ENCODE measurements at regions not wholly inside any gene's neighbourhood (a gene's known extent, or its start where the extent isn't known, plus 50 kb on each side); places are given as distances from the start of the nearest gene placed in this dataset.

- H3K9me3 ChIP-seq (ENCODE audit: control insufficient read depth, insufficient read depth, low read length): no peaks in the 10 kb centered on the region
- 0 out of 2 replicates have a peak, but pooled peaks cover 4% of the 10 kb centered on the region for H3K27me3 ChIP-seq (ENCODE audit: control insufficient read depth, low read length)
Measured at GRCh38 chr7:132063800-132064199, 507.4 kb upstream of the PODXL start.

GRCh38 chr7:132061937-132062336 is 505.5 kb upstream of the PODXL start:
- Histone ChIP-seq H3K4me2 (ENCODE audit: low read length) (no peak overlapping the region), H3K9me3 (ENCODE audit: control insufficient read depth, insufficient read depth, low read length) (no peaks in the 10 kb centered on the region), H4K20me1 (ENCODE audit: control insufficient read depth, insufficient read depth, low read depth, low read length) (no peaks in the 10 kb centered on the region), H3K27ac (ENCODE audit: low read depth, low read length) (no peak overlapping the region), H3K9me2 (replicated peaks; ENCODE audit: control insufficient read depth, low read length) (no peaks in the 10 kb centered on the region), H3K4me1 (ENCODE audit: control insufficient read depth, low read length) (no peaks in the 10 kb centered on the region), H3K4me3 (ENCODE audit: low read length) (no peak overlapping the region), H3K36me3 (ENCODE audit: control insufficient read depth, low read length) (no peaks in the 10 kb centered on the region), H3K27me3 (ENCODE audit: control insufficient read depth, low read length) (0 out of 2 replicates have a peak, but pooled peaks cover 4% of the 10 kb centered on the region), H3K79me2 (ENCODE audit: control insufficient read depth, low read length) (no peaks in the 10 kb centered on the region), H3F3A (ENCODE audit: control insufficient read depth, insufficient read depth) (no peaks in the 10 kb centered on the region)
- TF ChIP-seq, protein P1, sequence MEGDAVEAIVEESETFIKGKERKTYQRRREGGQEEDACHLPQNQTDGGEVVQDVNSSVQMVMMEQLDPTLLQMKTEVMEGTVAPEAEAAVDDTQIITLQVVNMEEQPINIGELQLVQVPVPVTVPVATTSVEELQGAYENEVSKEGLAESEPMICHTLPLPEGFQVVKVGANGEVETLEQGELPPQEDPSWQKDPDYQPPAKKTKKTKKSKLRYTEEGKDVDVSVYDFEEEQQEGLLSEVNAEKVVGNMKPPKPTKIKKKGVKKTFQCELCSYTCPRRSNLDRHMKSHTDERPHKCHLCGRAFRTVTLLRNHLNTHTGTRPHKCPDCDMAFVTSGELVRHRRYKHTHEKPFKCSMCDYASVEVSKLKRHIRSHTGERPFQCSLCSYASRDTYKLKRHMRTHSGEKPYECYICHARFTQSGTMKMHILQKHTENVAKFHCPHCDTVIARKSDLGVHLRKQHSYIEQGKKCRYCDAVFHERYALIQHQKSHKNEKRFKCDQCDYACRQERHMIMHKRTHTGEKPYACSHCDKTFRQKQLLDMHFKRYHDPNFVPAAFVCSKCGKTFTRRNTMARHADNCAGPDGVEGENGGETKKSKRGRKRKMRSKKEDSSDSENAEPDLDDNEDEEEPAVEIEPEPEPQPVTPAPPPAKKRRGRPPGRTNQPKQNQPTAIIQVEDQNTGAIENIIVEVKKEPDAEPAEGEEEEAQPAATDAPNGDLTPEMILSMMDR (IDR thresholded peaks at IDR 0.05; ENCODE audit: low read depth, low read length, poor library complexity, severe bottlenecking): no peak
- no peak for TF ChIP-seq EZH2phosphoT487 (IDR thresholded peaks at IDR 0.05; ENCODE audit: borderline replicate concordance, low read length)

More at GRCh38 chr7:132063800-132064199, 507.4 kb upstream of the PODXL start:
- no peaks in the 10 kb centered on the region for H3K36me3 ChIP-seq (ENCODE audit: control insufficient read depth, low read length)
- no peaks in the 10 kb centered on the region for H3K79me2 ChIP-seq (ENCODE audit: control insufficient read depth, low read length)
- no peak overlapping the region for H3K4me3 ChIP-seq (ENCODE audit: low read length)
- H3F3A ChIP-seq (ENCODE audit: control insufficient read depth, insufficient read depth): no peaks in the 10 kb centered on the region
- H4K20me1 ChIP-seq (ENCODE audit: control insufficient read depth, insufficient read depth, low read depth, low read length): no peaks in the 10 kb centered on the region
- TF ChIP-seq, protein P1 (IDR thresholded peaks at IDR 0.05; ENCODE audit: low read depth, low read length, poor library complexity, severe bottlenecking): no peak
- no peak for TF ChIP-seq EZH2phosphoT487 (IDR thresholded peaks at IDR 0.05; ENCODE audit: borderline replicate concordance, low read length)
- no peak overlapping the region for H3K27ac ChIP-seq (ENCODE audit: low read depth, low read length)
- no peaks in the 10 kb centered on the region for H3K4me1 ChIP-seq (ENCODE audit: control insufficient read depth, low read length)
- H3K9me2 ChIP-seq (replicated peaks; ENCODE audit: control insufficient read depth, low read length): no peaks in the 10 kb centered on the region
- H3K4me2 ChIP-seq (ENCODE audit: low read length): no peak overlapping the region

DNA sequence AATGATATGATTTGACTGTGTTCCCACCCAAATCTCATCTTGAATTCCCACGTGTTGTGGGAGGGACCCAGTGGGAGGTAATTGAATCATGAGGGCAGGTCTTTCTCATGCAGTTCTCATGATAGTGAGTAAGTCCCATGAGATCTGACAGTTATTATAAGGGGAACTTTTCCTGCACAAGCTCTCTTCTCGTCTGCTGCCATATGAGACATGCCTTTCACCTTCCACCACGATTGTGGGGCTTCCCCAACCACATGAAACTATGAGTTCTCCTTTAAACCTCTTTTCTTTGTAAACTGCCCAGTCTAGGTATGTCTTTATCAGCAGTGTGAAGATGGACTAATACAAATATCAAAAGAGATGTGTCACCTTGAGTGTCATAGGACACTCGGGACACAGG is 502.7 kb upstream of the PODXL start:
- Histone ChIP-seq H3K4me3 (ENCODE audit: low read length) (no peak overlapping the region), H3K27me3 (ENCODE audit: control insufficient read depth, low read length) (0 out of 2 replicates have a peak, but pooled peaks cover 4% of the 10 kb centered on the region), H3K27ac (ENCODE audit: low read depth, low read length) (no peak overlapping the region), H3K4me2 (ENCODE audit: low read length) (no peak overlapping the region), H4K20me1 (ENCODE audit: control insufficient read depth, insufficient read depth, low read depth, low read length) (no peaks in the 10 kb centered on the region), H3K36me3 (ENCODE audit: control insufficient read depth, low read length) (no peaks in the 10 kb centered on the region), H3K9me3 (ENCODE audit: control insufficient read depth, insufficient read depth, low read length) (no peaks in the 10 kb centered on the region), H3F3A (ENCODE audit: control insufficient read depth, insufficient read depth) (no peaks in the 10 kb centered on the region), H3K4me1 (ENCODE audit: control insufficient read depth, low read length) (no peaks in the 10 kb centered on the region), H3K79me2 (ENCODE audit: control insufficient read depth, low read length) (no peaks in the 10 kb centered on the region), H3K9me2 (replicated peaks; ENCODE audit: control insufficient read depth, low read length) (no peaks in the 10 kb centered on the region)
- no peak for TF ChIP-seq EZH2phosphoT487 (IDR thresholded peaks at IDR 0.05; ENCODE audit: borderline replicate concordance, low read length)
- TF ChIP-seq, protein P1 (IDR thresholded peaks at IDR 0.05; ENCODE audit: low read depth, low read length, poor library complexity, severe bottlenecking): no peak
